IPS-NIHi11 (cell line): ENCODE measurements at regions not wholly inside any gene's neighbourhood (a gene's known extent, or its start where the extent isn't known, plus 50 kb on each side); places are given as distances from the start of the nearest gene placed in this dataset.

Source experiments
- DNase-seq: peaks from one replicate; pipeline ENCODE4 v3.0.0; 2012; ENCODE audit warnings: mixed read lengths, low spot score

- DNase-seq: no peak
Observed at GRCh38 chr5:3654515-3654914, 58.9 kb downstream of the IRX1 start.

GRCh38 chr5:3656803-3657202 lies 61.2 kb downstream of the IRX1 start:
- DNase-seq: no peak

- DNase-seq: no peak
Observed at GRCh38 chr5:3657364-3658022, 61.9 kb downstream of the IRX1 start.

GRCh38 chr5:3658929-3659328 lies 63.3 kb downstream of the IRX1 start:
- no peak for DNase-seq

- DNase-seq: no peak
Observed at GRCh38 chr5:3659907-3660306, 64.3 kb downstream of the IRX1 start.

- no peak for DNase-seq
Observed at GRCh38 chr5:3660630-3661029, 65.0 kb downstream of the IRX1 start.

- no peak for DNase-seq
Observed at GRCh38 chr5:3661755-3662296, 66.2 kb downstream of the IRX1 start.

- DNase-seq: no peak
Observed at GRCh38 chr5:3662344-3662743, 66.7 kb downstream of the IRX1 start.

- DNase-seq: no peak
Observed at GRCh38 chr5:3671337-3671736, 75.7 kb downstream of the IRX1 start.

GRCh38 chr5:3678801-3679200 lies 83.2 kb downstream of the IRX1 start:
- DNase-seq: no peak

- no peak for DNase-seq
Observed at GRCh38 chr5:3680821-3681220, 85.2 kb downstream of the IRX1 start.

- DNase-seq: no peak
Observed at GRCh38 chr5:3684118-3684517, 88.5 kb downstream of the IRX1 start.

GRCh38 chr5:3684771-3685354 lies 89.2 kb downstream of the IRX1 start:
- DNase-seq: no peak

- no peak for DNase-seq
Observed at GRCh38 chr5:3694819-3695218, 99.2 kb downstream of the IRX1 start.

GRCh38 chr5:3695818-3696217 lies 100.2 kb downstream of the IRX1 start:
- no peak for DNase-seq

- no peak for DNase-seq
Observed at GRCh38 chr5:3698412-3698811, 102.8 kb downstream of the IRX1 start.

- no peak for DNase-seq
Observed at GRCh38 chr5:3701694-3702093, 106.1 kb downstream of the IRX1 start.

- DNase-seq: no peak
Observed at GRCh38 chr5:3704661-3705060, 109.0 kb downstream of the IRX1 start.

GRCh38 chr5:3709068-3709716 lies 113.6 kb downstream of the IRX1 start:
- DNase-seq: no peak

GRCh38 chr5:3709717-3710348 lies 114.2 kb downstream of the IRX1 start:
- no peak for DNase-seq

- DNase-seq: no peak
Observed at GRCh38 chr5:3715062-3715461, 119.4 kb downstream of the IRX1 start.

- no peak for DNase-seq
Observed at GRCh38 chr5:3729631-3730030, 134.0 kb downstream of the IRX1 start.

GRCh38 chr5:3734632-3735031 lies 139.0 kb downstream of the IRX1 start:
- no peak for DNase-seq
